Prostate gland (tissue), 2 donors: ENCODE measurements at regions not wholly inside any gene's neighbourhood (a gene's known extent, or its start where the extent isn't known, plus 50 kb on each side); places are given as distances from the start of the nearest gene placed in this dataset.

Experiments used
- DNase-seq: peaks from one replicate; pipeline ENCODE4 v3.0.0-alpha.2; 2019; ENCODE audit warnings: low spot score
- H3K27ac ChIP-seq, 2 donors: fragments of 200-600 bp; sonication (generic); 2 replicates each; pipeline ENCODE4 v1.5.1; 2017 to 2019
- H3K27me3 ChIP-seq: fragments of 200-600 bp; sonication (generic); replicated peaks from 2 replicates; pipeline ENCODE4 v1.5.1; 2019; ENCODE audit not compliant: insufficient read depth
- H3K36me3 ChIP-seq, 2 donors: fragments of 200-600 bp; sonication (generic); 1 replicate in 1 of 2; 2 replicates in 1 of 2; pipeline versions ENCODE4 v1.5.1 to v1.8.1; 2017 to 2019
- H3K4me1 ChIP-seq: fragments of 200-600 bp; sonication (generic); replicated peaks from 2 replicates; pipeline ENCODE4 v1.5.1; 2019
- H3K4me3 ChIP-seq, 2 donors: fragments of 200-600 bp; sonication (generic); 2 replicates each; pipeline ENCODE4 v1.5.1; 2017 to 2019
- H3K9me3 ChIP-seq: fragments of 200-600 bp; sonication (generic); 2 replicates; pipeline ENCODE4 v1.5.1; 2017
- POLR2A ChIP-seq: fragments of 450-650 bp; IDR thresholded peaks from one replicate; pipeline ENCODE4 v1.6.1; 2016; ENCODE audit warnings: antibody characterized with exemption, mild to moderate bottlenecking
- POLR2AphosphoS5 ChIP-seq: sonication (generic); formaldehyde crosslinking; IDR thresholded peaks from one replicate; pipeline ENCODE4 v1.6.1; 2017; ENCODE audit warnings: antibody characterized with exemption
- WGBS: methylation state at CpG from one replicate; pipeline ENCODE4 v1.1.5; 2018; 5-methylcytosine and 5-hydroxymethylcytosine counted together
- intact Hi-C: fragments of 100-400 bp; cut with DNase I; formaldehyde crosslinking; loops from one replicate; pipeline ENCODE4 v1.14.2; 2022
- TF ChIP-seq, protein P1 (sequence below), 4 experiments: fragments of 200-600 bp in 2 of 4; fragments of 450-650 bp in 2 of 4; sonication (generic) in 2 of 4; IDR thresholded peaks; 1 replicate in 3 of 4; 2 replicates in 1 of 4; pipeline ENCODE4 v1.5.1; 2016 to 2019; ENCODE audit warnings: antibody characterized with exemption in 4 of 4, mild to moderate bottlenecking in 2 of 4, moderate library complexity in 2 of 4

GRCh38 chr5:82375488-82376244 is 97.5 kb upstream of the RPS23 start:
- TF ChIP-seq, protein P1, sequence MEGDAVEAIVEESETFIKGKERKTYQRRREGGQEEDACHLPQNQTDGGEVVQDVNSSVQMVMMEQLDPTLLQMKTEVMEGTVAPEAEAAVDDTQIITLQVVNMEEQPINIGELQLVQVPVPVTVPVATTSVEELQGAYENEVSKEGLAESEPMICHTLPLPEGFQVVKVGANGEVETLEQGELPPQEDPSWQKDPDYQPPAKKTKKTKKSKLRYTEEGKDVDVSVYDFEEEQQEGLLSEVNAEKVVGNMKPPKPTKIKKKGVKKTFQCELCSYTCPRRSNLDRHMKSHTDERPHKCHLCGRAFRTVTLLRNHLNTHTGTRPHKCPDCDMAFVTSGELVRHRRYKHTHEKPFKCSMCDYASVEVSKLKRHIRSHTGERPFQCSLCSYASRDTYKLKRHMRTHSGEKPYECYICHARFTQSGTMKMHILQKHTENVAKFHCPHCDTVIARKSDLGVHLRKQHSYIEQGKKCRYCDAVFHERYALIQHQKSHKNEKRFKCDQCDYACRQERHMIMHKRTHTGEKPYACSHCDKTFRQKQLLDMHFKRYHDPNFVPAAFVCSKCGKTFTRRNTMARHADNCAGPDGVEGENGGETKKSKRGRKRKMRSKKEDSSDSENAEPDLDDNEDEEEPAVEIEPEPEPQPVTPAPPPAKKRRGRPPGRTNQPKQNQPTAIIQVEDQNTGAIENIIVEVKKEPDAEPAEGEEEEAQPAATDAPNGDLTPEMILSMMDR (IDR thresholded peaks at IDR 0.05), result no peak
- TF ChIP-seq POLR2AphosphoS5, result no peak
- no peak for TF ChIP-seq POLR2A
- no peak overlapping the region for H3K27ac ChIP-seq

GRCh38 chr5:82374637-82375036 is 96.5 kb upstream of the RPS23 start:
- H3K36me3 ChIP-seq, result no peaks in the 10 kb centered on the region

More at GRCh38 chr5:82375488-82376244, 97.5 kb upstream of the RPS23 start:
- no peak overlapping the region for H3K4me3 ChIP-seq
- WGBS, result 62% methylated on average over 5 of the region's 5 CpGs
- no peaks in the 10 kb centered on the region for H3K4me1 ChIP-seq
- H3K27me3 ChIP-seq, result no peaks in the 10 kb centered on the region
- intact Hi-C loops, result no loop called here
- no peak for DNase-seq
- no peaks in the 10 kb centered on the region for H3K9me3 ChIP-seq
- no peaks in the 10 kb centered on the region for H3K36me3 ChIP-seq

DNA sequence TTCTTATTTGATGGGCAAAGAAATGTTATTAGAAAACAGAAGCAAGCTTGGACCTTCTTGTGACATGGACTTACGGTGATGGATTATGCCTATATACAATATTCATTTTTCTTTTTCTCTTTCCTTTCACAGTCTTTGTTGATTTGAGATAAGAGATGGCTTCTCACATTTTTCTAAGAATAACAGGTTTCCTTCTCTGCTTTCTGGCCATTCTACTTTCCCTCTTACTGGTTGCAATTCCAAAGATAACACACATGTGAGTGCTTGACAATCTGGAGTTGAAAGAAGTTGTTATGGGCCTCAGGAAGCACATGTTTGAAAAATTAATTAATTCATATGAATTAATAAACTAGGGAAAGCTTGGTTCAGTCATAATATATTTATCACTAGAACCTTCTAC is 89.8 kb upstream of the RPS23 start:
- H3K4me1 ChIP-seq, result no peaks in the 10 kb centered on the region
- 89% methylated on average over 1 of the region's 1 CpG for WGBS
- DNase-seq, result no peak
- H3K4me3 ChIP-seq, result no peak overlapping the region
- H3K27me3 ChIP-seq, result no peaks in the 10 kb centered on the region
- H3K27ac ChIP-seq, result no peak overlapping the region
- intact Hi-C loops, result no loop called here
- no peaks in the 10 kb centered on the region for H3K9me3 ChIP-seq
- TF ChIP-seq POLR2AphosphoS5, result no peak
- TF ChIP-seq, protein P1 (IDR thresholded peaks at IDR 0.05), result no peak
- H3K36me3 ChIP-seq, result no peaks in the 10 kb centered on the region

More at GRCh38 chr5:82374637-82375036, 96.5 kb upstream of the RPS23 start:
- Histone ChIP-seq H3K4me3 (no peak overlapping the region), H3K4me1 (no peaks in the 10 kb centered on the region), H3K9me3 (no peaks in the 10 kb centered on the region), H3K27ac (no peak overlapping the region), H3K27me3 (no peaks in the 10 kb centered on the region)
- no peak for DNase-seq
- 100% methylated on average over 1 of the region's 1 CpG for WGBS
- no peak for TF ChIP-seq POLR2AphosphoS5
- TF ChIP-seq, protein P1 (IDR thresholded peaks at IDR 0.05), result no peak
- no peak for TF ChIP-seq POLR2A
- intact Hi-C loops, result no loop called here

DNA sequence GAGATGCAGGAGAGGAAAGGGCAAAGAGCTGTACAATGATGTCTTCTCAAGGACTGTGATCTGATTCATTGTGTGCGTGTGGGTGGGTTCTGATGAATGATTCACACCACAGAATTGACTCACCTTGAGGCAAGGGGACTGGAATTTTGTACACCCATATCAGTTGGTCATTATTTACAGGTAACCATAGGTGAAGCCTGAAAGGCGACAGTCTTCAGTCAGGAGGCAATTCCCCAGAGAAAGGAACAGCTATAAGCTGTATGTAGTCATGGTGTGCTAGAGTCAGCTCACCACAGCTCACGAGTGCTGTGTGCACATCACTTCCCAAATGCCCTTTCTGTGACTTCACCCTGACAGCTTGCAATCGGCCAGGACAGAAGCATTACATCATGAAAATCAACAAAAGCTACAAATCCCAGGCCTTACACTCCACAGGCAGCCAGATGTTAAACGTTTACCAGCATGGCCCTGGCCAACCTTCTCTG is 87.6 kb upstream of the RPS23 start:
- Histone ChIP-seq H3K27ac (no peak overlapping the region), H3K9me3 (no peaks in the 10 kb centered on the region), H3K4me3 (no peak overlapping the region), H3K27me3 (no peaks in the 10 kb centered on the region), H3K36me3 (no peaks in the 10 kb centered on the region), H3K4me1 (no peaks in the 10 kb centered on the region)
- no peak for TF ChIP-seq POLR2A
- TF ChIP-seq, protein P1 (IDR thresholded peaks at IDR 0.05), result no peak
- no peak for TF ChIP-seq POLR2AphosphoS5
- intact Hi-C loops, result no loop called here
- no peak for DNase-seq
- 71% methylated on average over 5 of the region's 5 CpGs for WGBS

DNA sequence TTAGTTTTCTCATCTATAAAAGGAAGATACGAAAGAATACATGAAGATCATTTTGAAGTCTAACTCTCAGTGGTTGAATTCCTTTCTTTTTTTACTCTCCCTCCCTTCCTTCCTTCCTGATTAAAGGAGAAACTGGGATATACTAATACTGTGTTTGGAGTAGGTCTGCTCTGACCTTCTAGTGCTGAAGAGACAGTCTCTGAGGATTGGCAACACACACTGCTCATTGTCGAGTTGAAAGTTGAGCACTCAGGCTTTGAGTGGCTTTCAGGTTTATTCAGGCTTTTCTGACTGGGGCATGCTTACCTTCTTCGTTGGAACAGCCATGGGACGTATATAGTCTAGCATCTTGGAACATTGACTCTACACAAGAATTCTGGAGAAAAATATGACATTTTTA is 86.9 kb upstream of the RPS23 start:
- Histone ChIP-seq H3K9me3 (no peaks in the 10 kb centered on the region), H3K4me1 (no peaks in the 10 kb centered on the region), H3K4me3 (no peak overlapping the region), H3K27me3 (no peaks in the 10 kb centered on the region), H3K27ac (no peak overlapping the region), H3K36me3 (no peaks in the 10 kb centered on the region)
- TF ChIP-seq, protein P1 (IDR thresholded peaks at IDR 0.05), result no peak
- TF ChIP-seq POLR2AphosphoS5 (no peak), POLR2A (no peak)
- WGBS, result 91% methylated on average over 4 of the region's 4 CpGs
- DNase-seq, result no peak
- intact Hi-C loops, result no loop called here
